GM23338 (cell line): ENCODE measurements at regions not wholly inside any gene's neighbourhood (a gene's known extent, or its start where the extent isn't known, plus 50 kb on each side); places are given as distances from the start of the nearest gene placed in this dataset.

ENCODE experiments used
- ATAC-seq: fragments of 200-7000 bp; cut with Tn5 transposase; 3 replicates; pipeline ENCODE4 v1.9.1; 2020
- DNase-seq: peaks from one replicate; pipeline ENCODE4 v3.0.0-alpha.2; 2015; ENCODE audit warnings: low spot score
- H2AFZ ChIP-seq: fragments of 200-600 bp; sonication (generic); 2 replicates; pipeline ENCODE4 v1.8.0; 2016; ENCODE audit warnings: antibody characterized with exemption, mild to moderate bottlenecking, moderate library complexity
- H3F3A ChIP-seq: fragments of 200-600 bp; sonication (generic); replicated peaks from 2 replicates; pipeline ENCODE4 v1.8.0; 2017; ENCODE audit warnings: antibody characterized with exemption, mixed run types, low read depth
- H3K27ac ChIP-seq: fragments of 200-600 bp; sonication (generic); 2 replicates; pipeline ENCODE4 v1.6.1; 2016; ENCODE audit warnings: low read depth
- H3K27me3 ChIP-seq: fragments of 200-600 bp; sonication (generic); 2 replicates; pipeline ENCODE4 v1.8.0; 2016; ENCODE audit warnings: mild to moderate bottlenecking, mixed run types, moderate library complexity; ENCODE audit not compliant: insufficient read depth
- H3K36me3 ChIP-seq: fragments of 200-600 bp; sonication (generic); 2 replicates; pipeline ENCODE4 v1.8.0; 2016; ENCODE audit warnings: mild to moderate bottlenecking; ENCODE audit not compliant: insufficient read depth
- H3K4me1 ChIP-seq: fragments of 200-600 bp; sonication (generic); 2 replicates; pipeline ENCODE4 v1.8.0; 2016; ENCODE audit warnings: mild to moderate bottlenecking, moderate library complexity; ENCODE audit not compliant: insufficient read depth
- H3K4me2 ChIP-seq: fragments of 200-600 bp; sonication (generic); 2 replicates; pipeline ENCODE4 v1.7.1; 2017; ENCODE audit warnings: mixed run types
- H3K4me3 ChIP-seq: fragments of 200-600 bp; sonication (generic); 2 replicates; pipeline ENCODE4 v1.6.1; 2016; ENCODE audit warnings: mixed run types
- H3K79me2 ChIP-seq: fragments of 200-600 bp; sonication (generic); replicated peaks from 2 replicates; pipeline ENCODE4 v1.8.0; 2017; ENCODE audit warnings: mild to moderate bottlenecking; ENCODE audit not compliant: insufficient read depth
- H3K9me2 ChIP-seq: fragments of 200-600 bp; sonication (generic); 2 replicates; pipeline ENCODE4 v1.8.0; 2017; ENCODE audit not compliant: insufficient read depth
- H4K20me1 ChIP-seq: fragments of 200-600 bp; sonication (generic); replicated peaks from 2 replicates; pipeline ENCODE4 v1.8.0; 2017; ENCODE audit warnings: mild to moderate bottlenecking; ENCODE audit not compliant: insufficient read depth
- H3K27ac Mint-ChIP-seq: 2 replicates; pipeline ENCODE4 v1.8.0; 2020; ENCODE audit warnings: inconsistent platforms, mild to moderate bottlenecking, moderate library complexity, mixed read lengths
- H3K27me3 Mint-ChIP-seq: 3 replicates; pipeline ENCODE4 v1.8.0; 2022; ENCODE audit warnings: low read depth, mild to moderate bottlenecking, moderate library complexity, mixed read lengths, inconsistent platforms; ENCODE audit not compliant: insufficient read depth, poor library complexity
- H3K36me3 Mint-ChIP-seq: 3 replicates; pipeline ENCODE4 v1.8.0; 2021; ENCODE audit warnings: low read depth, mild to moderate bottlenecking, inconsistent platforms, moderate library complexity, mixed read lengths
- H3K4me1 Mint-ChIP-seq: 3 replicates; pipeline ENCODE4 v1.8.0; 2020; ENCODE audit warnings: mild to moderate bottlenecking, inconsistent platforms, mixed read lengths
- H3K4me3 Mint-ChIP-seq: 3 replicates; pipeline ENCODE4 v1.8.0; 2021; ENCODE audit warnings: moderate library complexity, mild to moderate bottlenecking, inconsistent platforms, mixed read lengths
- H3K9me3 Mint-ChIP-seq: 3 replicates; pipeline ENCODE4 v1.8.0; 2020; ENCODE audit warnings: moderate library complexity, mild to moderate bottlenecking, inconsistent platforms, mixed read lengths
- CTCF ChIP-seq, 2 experiments: fragments of 200-600 bp in 1 of 2; sonication (generic) in 1 of 2; conservative IDR thresholded peaks; 2 replicates each; pipeline versions ENCODE4 v1.5.1 to v1.6.1; 2016 to 2017; ENCODE audit warnings: antibody characterized with exemption in 2 of 2, low read depth in 2 of 2, mild to moderate bottlenecking in 2 of 2, moderate library complexity in 1 of 2
- EZH2 ChIP-seq: fragments of 200-600 bp; sonication (generic); IDR thresholded peaks from one replicate; pipeline ENCODE4 v1.8.0; 2017; ENCODE audit warnings: antibody characterized with exemption, mild to moderate bottlenecking, low read depth; ENCODE audit not compliant: unreplicated experiment
- EZH2phosphoT487 ChIP-seq: fragments of 200-600 bp; sonication (generic); IDR thresholded peaks from one replicate; pipeline ENCODE4 v1.8.1; 2018; ENCODE audit warnings: antibody characterized with exemption; ENCODE audit not compliant: unreplicated experiment
- NANOG ChIP-seq: IDR thresholded peaks from 2 replicates; pipeline ENCODE4 v1.6.1; 2016; ENCODE audit warnings: antibody characterized with exemption, borderline replicate concordance
- REST ChIP-seq: IDR thresholded peaks from one replicate; pipeline ENCODE4 v1.6.1; 2018; ENCODE audit warnings: antibody characterized with exemption; ENCODE audit not compliant: unreplicated experiment
- ZNF114 ChIP-seq: fragments of 250-450 bp; sonication (Bioruptor Pico); IDR thresholded peaks from 2 replicates; pipeline ENCODE4 v1.5.0; 2020; ENCODE audit warnings: mild to moderate bottlenecking, moderate library complexity
- ZNF331 ChIP-seq: fragments of 250-450 bp; sonication (Bioruptor Pico); IDR thresholded peaks from 2 replicates; pipeline ENCODE4 v1.5.0; 2020; ENCODE audit warnings: low read depth, mild to moderate bottlenecking, moderate library complexity
- ZNF462 ChIP-seq: fragments of 250-450 bp; sonication (Bioruptor Pico); IDR thresholded peaks from 2 replicates; pipeline ENCODE4 v1.5.0; 2020; ENCODE audit warnings: mild to moderate bottlenecking, moderate library complexity

- Mint-ChIP-seq H3K27me3 (no peaks in the 10 kb centered on the region), H3K36me3 (no peaks in the 10 kb centered on the region), H3K27ac (no peak overlapping the region), H3K4me1 (peaks cover 7% of the 10 kb centered on the region; the same call in 2 of the 3 replicates), H3K9me3 (no peaks in the 10 kb centered on the region), H3K4me3 (no peak overlapping the region)
- DNase-seq (no peak), ATAC-seq (no peak)
- Histone ChIP-seq H3K27me3 (no peaks in the 10 kb centered on the region), H3K36me3 (no peaks in the 10 kb centered on the region), H4K20me1 (no peaks in the 10 kb centered on the region), H3K4me2 (no peak overlapping the region), H2AFZ (no peak overlapping the region), H3K4me3 (no peak overlapping the region), H3K9me2 (no peaks in the 10 kb centered on the region), H3F3A (no peaks in the 10 kb centered on the region), H3K4me1 (no peaks in the 10 kb centered on the region), H3K27ac (no peak overlapping the region), H3K79me2 (no peaks in the 10 kb centered on the region)
- no peak for TF ChIP-seq NANOG
- no peak for TF ChIP-seq EZH2phosphoT487
- TF ChIP-seq ZNF331 (CRISPR knock-in tag): no peak
- no peak for TF ChIP-seq CTCF (conservative IDR thresholded peaks at IDR 0.05; ENCODE audit: low read depth in 2 of 2)
- TF ChIP-seq EZH2: no peak
- TF ChIP-seq ZNF114 (CRISPR knock-in tag): no peak
- no peak for TF ChIP-seq REST
- TF ChIP-seq ZNF462 (CRISPR knock-in tag): no peak
Measured at GRCh38 chr3:80018375-80018774, 250.6 kb upstream of the ROBO1 start.
